ENCODE measurements at regions not wholly inside any gene's neighbourhood (a gene's known extent, or its start where the extent isn't known, plus 50 kb on each side); places are given as distances from the start of the nearest gene placed in this dataset.
"Not testable (repeated sequence)": the region's sequence is repeated elsewhere in the genome, so short reads cannot be mapped to it uniquely, and the experiment has no call there.

DNA sequence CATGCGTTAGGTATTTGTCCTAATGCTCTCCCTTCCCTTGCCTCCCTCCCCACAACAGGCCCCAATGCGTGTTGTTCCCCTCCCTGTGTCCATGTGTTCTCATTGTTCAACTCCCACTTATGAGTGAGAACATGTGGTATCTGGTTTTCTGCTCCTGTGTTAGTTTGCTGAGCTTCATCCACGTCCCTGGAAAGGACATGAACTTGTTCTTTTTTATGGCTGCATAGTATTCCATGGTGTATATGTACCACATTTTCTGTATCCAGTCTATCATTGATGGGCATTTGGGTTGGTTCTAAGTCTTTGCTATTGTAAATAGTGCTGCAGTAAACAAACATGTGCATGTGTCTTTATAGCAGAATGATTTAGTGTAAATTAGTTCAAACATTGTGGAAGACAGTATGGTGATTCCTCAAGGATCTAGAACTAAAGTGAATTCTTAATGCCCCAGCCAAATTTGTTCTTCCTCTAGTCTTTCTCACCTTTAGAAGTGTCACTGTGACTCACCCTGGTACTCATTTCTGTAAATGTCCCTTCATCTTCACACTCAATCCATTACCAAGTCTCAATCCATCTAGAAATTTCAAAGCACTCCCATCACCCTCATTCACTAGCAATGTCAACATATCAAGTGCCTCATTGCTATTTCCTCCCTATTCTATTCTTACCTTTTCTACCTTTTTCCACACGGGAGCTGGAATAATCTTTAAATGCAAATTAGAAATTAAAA lies 123.9 kb downstream of the MREG start:
- not testable (repeated sequence) for DNase-seq

DNA sequence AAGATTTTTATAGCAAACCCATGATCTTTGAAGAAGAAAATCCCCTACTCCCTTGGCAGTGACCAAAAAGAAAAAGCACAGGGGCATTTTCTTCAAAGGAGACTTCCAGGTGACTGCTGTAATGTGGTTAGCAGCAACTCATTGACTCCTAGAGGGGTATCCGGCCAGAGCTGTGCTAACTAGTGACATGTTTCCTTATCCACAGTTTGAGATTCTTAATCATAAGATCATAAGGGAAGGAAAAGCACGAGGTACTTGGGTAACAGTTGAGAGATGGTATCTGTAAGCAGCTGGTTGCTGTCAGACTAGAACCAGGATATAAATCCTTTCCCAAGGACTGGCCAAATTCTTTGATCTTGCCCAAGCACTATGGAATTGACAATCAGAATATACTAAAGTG lies 124.7 kb downstream of the MREG start:
- no peak for DNase-seq

DNA sequence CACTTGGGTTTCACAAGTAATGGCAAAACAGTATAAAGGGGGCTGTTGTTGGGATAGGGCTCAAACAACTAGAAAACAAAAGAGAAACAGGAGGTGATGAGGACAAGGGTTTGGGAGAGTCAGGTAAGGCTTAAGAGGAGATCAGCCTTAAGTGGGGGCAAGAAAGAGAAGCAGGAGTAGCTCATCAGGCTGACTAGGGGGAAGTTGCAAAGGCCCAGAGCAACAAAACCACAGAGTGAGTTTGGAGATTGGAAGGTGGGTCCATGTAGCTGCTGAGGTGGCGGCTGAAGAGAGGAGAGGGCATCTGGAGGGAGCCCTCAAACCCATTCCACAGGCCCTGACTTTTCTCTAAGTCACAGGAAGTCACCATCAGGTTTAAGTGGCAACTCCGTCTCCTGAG lies 126.0 kb downstream of the MREG start:
- DNase-seq, result no peak

DNA sequence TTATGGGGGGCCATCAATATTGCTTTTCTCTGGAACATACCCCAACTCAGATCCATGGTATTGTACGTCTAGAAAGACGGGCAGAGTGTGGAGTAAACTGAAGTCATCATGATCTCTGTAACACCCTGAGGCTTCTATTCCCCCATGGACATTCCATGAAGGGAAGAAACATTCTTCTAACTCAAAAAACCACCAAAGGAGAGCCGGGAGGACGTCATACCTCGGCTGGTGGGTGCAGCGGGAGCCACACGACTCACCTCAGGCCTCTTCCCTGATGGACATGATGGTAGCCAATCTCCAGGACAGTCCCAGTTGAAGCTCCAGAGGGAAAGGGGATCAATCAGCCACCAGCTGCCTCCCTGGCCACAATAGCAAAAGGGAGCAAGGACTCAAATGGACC lies 127.3 kb downstream of the MREG start:
- DNase-seq, result peak; percentile 56

- DNase-seq, result peak; percentile 79
These were observed 127.8 kb downstream of the MREG start for GRCh38 chr2:215885536-215885935.

DNA sequence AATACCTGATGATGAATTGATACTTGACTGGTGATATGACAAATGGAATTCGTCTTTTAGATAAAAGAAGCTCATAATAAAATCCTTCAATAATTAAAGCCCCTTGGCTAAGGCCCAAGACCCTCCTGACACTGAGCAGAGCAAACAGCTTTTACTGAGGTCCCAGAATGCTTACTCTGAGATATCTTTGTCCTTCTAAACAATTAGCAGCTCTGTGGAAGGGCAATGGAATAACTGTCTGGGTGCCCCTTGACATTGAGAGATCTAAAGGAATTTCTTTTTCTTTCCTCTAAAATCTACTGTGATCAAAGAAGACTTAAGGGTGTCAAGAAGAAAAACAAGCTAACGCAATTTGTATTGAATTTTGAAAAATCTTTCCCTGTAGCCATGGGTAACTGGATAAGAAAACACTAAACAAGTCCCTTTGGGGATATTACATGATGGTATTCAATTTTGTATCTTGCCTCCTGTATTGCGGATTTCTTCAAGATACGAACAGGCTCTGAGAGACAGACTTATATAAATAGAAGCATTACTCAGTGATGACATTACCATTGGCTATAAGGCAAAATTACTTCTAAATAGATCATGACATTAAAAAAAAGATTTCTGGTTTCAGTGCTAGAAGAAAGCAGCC lies 128.8 kb downstream of the MREG start:
- DNase-seq, result peak; percentile 84

DNA sequence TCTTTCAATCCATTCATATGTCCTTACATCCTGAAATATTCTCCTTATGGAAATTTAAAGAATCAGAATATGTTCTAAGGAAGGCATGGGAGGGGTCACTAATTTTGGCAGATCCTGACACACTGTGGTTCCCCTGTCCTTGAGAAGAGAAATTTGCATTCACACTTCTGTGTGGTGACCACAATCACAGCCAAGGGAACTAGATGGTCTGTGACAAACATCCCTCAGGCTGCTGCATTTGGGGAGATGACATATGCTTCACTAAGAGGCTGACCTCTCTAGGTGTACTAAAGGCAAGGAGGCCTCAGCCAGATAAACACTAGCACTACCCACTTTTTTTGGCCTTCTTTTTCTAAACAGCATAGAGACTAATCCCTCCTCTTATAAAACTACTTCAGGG lies 129.6 kb downstream of the MREG start:
- DNase-seq, result no peak

DNA sequence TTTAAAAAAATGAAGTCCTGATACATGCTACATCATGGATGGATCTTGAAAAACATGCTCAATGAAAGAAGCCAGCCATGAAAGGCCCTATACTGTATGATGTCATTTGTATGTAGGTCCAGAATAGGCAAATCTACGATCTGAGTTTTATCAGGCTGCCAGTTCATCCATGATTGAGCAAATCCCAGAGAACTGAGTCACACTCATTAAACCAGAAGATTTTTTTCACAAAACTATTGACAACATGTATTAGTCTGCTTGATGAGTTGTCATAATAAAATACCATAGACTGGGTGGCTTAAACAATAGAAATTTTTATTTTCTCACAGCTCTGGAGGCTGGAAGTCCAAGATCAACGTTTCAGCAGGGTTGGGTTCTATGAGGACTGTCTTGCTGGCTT lies 130.7 kb downstream of the MREG start:
- peak; percentile 61 for DNase-seq

DNA sequence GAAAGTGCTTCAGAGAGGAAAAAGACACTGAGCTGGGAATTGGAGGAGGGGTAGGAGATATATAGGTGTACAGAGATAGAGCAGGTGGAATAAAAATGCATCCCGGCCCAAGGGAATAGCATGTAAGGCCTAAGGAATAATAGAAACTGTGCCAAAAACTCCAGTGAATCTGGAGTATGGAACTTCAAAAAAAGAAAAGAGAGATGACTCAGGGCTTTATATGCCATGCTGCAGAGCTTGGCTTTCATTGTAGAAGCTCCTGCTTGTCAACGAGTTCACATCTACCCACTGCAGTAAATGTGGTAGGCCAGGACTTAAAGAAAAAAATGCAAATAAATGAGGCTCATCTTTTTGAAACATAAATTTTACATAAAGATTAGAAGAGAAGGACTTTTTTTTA lies 131.8 kb downstream of the MREG start:
- peak; percentile 73 for DNase-seq

DNA sequence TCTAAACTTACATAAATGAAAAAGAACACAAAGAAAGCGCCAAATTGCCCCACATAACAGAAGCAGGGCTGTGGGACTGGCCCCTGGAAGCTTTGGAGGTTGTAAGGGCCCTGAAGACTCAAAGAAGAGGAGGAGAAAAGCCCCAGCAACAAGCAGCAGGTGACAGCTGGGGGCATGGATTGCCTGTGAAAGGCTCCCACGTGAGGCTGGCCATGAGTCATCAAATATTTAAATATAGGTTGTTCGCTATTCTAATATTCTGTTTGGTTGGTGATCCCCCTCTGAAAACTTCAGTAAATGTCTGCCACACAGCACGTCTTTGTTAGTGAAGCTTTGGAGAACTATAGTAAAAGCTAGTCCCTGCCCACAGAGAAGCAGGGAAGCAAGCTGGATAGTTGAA lies 132.4 kb downstream of the MREG start:
- no peak for DNase-seq

- no peak for DNase-seq
These were observed 133.1 kb downstream of the MREG start for GRCh38 chr2:215879977-215880940.

DNA sequence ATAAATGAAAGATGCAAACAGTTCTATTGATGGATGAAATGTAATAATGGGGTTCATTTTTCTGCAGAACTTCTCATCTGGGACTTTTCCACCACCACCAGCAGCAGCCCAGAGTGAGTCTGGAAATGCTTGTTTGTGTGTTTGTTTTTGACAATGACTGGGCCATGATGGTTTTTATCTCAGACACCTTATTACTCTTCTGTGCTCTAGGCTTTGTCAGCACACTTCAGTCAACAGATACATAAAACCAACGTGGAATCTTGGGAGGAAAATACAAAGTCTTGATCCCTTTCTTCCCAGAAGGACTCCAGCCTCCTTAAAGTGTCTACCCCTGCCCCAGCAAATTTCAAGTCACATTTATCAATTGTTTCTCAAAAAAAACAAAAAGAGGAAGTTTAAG lies 134.0 kb downstream of the MREG start:
- DNase-seq, result no peak

GRCh38 chr2:215878476-215879063 lies 134.8 kb downstream of the MREG start:
- DNase-seq, result peak; percentile 52

- DNase-seq, result no peak
These were observed 136.5 kb downstream of the MREG start for GRCh38 chr2:215876937-215877238.

DNA sequence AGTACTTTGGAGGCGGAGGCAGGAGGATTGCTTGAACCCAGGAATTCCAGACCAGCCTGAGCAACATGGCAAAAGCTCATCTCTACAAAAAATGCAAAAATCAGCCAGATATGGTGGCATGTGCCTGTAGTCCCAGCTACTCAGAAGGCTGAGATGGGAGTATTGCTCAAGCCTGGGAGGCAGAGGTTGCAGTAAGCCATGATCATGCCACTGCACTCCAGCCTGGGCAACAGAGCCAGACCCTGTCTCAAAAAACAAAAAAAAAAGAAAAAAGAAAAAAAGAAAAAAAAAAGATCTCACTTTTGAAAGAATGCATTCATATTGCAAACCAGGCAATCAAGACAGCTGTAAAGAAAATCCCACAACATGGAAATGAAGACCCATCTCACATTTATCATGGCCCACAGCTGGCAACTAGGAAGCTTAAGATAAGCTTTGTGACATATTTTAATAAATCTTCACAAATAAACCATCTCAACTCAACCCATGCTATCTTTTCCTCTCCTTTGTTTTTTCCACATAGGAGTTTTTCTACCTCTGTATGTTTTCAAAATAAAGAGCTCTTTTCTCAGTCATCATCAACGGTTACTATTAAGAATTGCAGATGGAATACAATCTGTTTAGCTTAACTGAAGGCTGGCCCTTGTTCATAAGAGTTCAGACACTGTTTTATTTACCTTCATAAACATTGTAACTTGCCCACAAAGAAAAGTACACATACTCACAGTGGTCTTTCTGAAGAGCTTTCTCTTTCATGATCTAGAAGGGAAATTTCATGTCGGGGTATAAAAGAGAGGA lies 137.0 kb downstream of the MREG start:
- DNase-seq, result no peak

GRCh38 chr2:215874418-215874817 lies 138.9 kb downstream of the MREG start:
- no peak for DNase-seq

DNA sequence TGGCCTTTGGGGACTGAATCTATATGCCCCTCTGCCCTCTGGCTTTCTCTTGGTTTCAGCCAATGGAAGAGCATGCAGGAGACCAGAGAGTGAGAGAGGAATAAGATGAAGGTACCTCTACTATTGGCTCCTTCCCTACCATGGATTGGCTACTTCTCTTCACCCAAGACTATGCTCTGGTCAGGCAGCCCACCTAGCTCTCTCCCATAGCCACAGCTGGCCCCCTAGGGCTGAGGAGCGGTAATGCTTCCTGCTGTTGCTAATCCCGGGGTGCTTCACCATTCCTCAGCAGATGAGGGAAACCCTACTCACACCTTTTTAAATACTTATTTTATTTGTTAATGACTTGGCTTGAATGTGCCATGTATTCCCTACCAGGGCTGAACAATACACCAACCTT lies 142.4 kb downstream of the MREG start:
- no peak for DNase-seq

DNA sequence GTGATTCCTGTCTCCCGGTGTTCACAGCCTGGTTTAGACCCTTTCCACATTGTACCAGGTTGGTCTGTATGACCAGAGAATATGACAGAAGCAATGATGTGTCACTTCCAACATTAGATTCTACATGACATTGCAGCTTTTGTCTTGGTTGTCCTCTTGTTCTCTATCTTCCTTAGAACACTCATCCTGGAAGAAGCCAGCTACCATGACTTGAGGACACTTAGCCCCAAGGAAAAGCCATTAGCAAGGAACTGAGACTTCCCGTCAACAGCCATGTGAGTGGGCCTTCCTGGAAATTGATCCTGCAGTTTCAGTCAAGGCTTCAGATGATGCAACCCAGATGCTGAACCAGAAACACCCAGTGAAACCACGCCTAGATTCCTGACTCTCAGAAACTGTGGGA lies 143.3 kb downstream of the MREG start:
- DNase-seq, result peak; percentile 92

GRCh38 chr2:215868846-215869543 lies 144.4 kb downstream of the MREG start:
- peak; percentile 59 for DNase-seq

DNA sequence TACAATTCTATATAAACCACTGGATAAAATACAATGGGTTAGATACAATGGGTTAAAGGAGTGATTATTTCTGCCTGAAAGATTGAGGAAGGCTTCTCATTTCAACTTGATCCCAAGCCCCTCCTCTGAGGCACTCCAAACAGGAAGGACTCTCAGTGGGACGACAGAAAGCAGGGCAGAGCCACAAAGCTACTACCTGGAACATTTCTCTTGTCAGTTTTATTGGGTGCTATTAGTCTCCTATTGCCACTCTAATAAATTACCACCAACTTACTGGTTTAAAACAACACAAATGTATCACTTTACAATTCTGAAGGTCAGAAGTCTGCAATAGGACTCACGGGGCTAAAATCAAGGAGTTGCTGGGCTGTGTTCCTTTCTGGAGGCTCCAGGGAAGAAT lies 146.7 kb downstream of the MREG start:
- DNase-seq, result no peak

GRCh38 chr2:215863687-215864086 lies 149.7 kb downstream of the MREG start:
- no peak for DNase-seq

- no peak for DNase-seq
These were observed 151.0 kb downstream of the MREG start for GRCh38 chr2:215862351-215862771.

Data from fibroblast of upper back skin (primary cell).